ENCODE measurements at regions not wholly inside any gene's neighbourhood (a gene's known extent, or its start where the extent isn't known, plus 50 kb on each side); places are given as distances from the start of the nearest gene placed in this dataset.

- no peaks in the 10 kb centered on the region for H3K9me3 Mint-ChIP-seq
- no peaks in the 10 kb centered on the region for H3K36me3 ChIP-seq (ENCODE audit: control insufficient read depth, insufficient read depth, low read length)
- WGBS, 2 experiments (ENCODE audit: insufficient coverage in 1 of 2, insufficient read length in 1 of 2) = 66 to 84% methylated on average over 8 to 10 of the region's 10 CpGs
- H3K4me1 ChIP-seq (ENCODE audit: control insufficient read depth, insufficient read depth, low read length) = no peaks in the 10 kb centered on the region
- peak; percentile 46 for DNase-seq
- H3K9me3 ChIP-seq (ENCODE audit: control insufficient read depth, low read length) = no peaks in the 10 kb centered on the region
- H3K9ac ChIP-seq (ENCODE audit: extremely low read depth, low read length, poor library complexity, severe bottlenecking) = no peak overlapping the region
- H3K27ac Mint-ChIP-seq = no peak overlapping the region
- no peak overlapping the region for H3K4me3 ChIP-seq (ENCODE audit: low read length)
- H3K36me3 Mint-ChIP-seq (ENCODE audit: low read depth) = no peaks in the 10 kb centered on the region
- H3K27me3 Mint-ChIP-seq (ENCODE audit: insufficient read depth) = peaks cover 15% of the 10 kb centered on the region
- no peak overlapping the region for H3K27ac ChIP-seq (ENCODE audit: low read depth, low read length)
- TF ChIP-seq CTCF (conservative IDR thresholded peaks at IDR 0.05) = peak; percentile 37
- H3K27me3 ChIP-seq (ENCODE audit: control insufficient read depth, insufficient read depth, low read length, poor library complexity, severe bottlenecking) = no peaks in the 10 kb centered on the region
- peaks cover 16% of the 10 kb centered on the region for H3K4me1 Mint-ChIP-seq
- no peak overlapping the region for H3K4me3 Mint-ChIP-seq
These were observed 140.7 kb downstream of the NSG2 start for GRCh38 chr5:174186096-174186695.

- DNase-seq = peak; percentile 42
- H3K4me1 Mint-ChIP-seq = peaks cover 22% of the 10 kb centered on the region
These were observed 141.5 kb downstream of the NSG2 start for GRCh38 chr5:174187001-174187400.

DNA sequence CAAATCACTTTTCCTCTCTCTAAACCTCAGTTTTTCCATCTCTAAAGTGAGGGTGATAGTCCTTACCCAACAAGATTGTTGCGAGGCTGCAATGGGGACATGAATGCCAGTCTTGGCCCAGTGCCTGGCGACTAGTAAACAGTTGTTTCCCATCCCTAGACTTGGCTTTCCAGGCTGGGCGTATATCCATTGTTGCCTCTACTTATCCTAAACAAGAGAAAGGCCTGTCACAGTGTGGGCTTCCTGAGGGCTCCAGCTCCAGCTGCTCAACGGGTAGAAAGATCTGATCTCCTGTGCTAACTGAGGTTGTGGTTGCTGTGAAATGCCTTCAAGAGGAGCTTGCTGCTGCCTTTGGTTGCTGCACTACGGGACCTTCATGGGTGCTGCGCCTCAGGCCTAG is 142.0 kb downstream of the NSG2 start:
- H3K9me3 ChIP-seq (ENCODE audit: control insufficient read depth, low read length) = no peaks in the 10 kb centered on the region
- H3K9me3 Mint-ChIP-seq = no peaks in the 10 kb centered on the region
- no peaks in the 10 kb centered on the region for H3K4me1 ChIP-seq (ENCODE audit: control insufficient read depth, insufficient read depth, low read length)
- no peaks in the 10 kb centered on the region for H3K36me3 ChIP-seq (ENCODE audit: control insufficient read depth, insufficient read depth, low read length)
- WGBS, 2 experiments (ENCODE audit: insufficient coverage in 1 of 2, insufficient read length in 1 of 2) = 86 to 98% methylated on average over 5 to 6 of the region's 6 CpGs
- H3K4me1 Mint-ChIP-seq = peaks cover 25% of the 10 kb centered on the region
- no peaks in the 10 kb centered on the region for H3K27me3 ChIP-seq (ENCODE audit: control insufficient read depth, insufficient read depth, low read length, poor library complexity, severe bottlenecking)
- peaks cover 12% of the 10 kb centered on the region for H3K27me3 Mint-ChIP-seq (ENCODE audit: insufficient read depth)
- H3K9ac ChIP-seq (ENCODE audit: extremely low read depth, low read length, poor library complexity, severe bottlenecking) = no peak overlapping the region
- H3K4me3 Mint-ChIP-seq = no peak overlapping the region
- no peak overlapping the region for H3K4me3 ChIP-seq (ENCODE audit: low read length)
- H3K36me3 Mint-ChIP-seq (ENCODE audit: low read depth) = no peaks in the 10 kb centered on the region
- no peak overlapping the region for H3K27ac ChIP-seq (ENCODE audit: low read depth, low read length)
- H3K27ac Mint-ChIP-seq = no peak overlapping the region
- peak; percentile 14 for DNase-seq
- TF ChIP-seq CTCF (conservative IDR thresholded peaks at IDR 0.05) = no peak

More at GRCh38 chr5:174187001-174187400, 141.5 kb downstream of the NSG2 start:
- peaks cover 12% of the 10 kb centered on the region for H3K27me3 Mint-ChIP-seq (ENCODE audit: insufficient read depth)
- no peaks in the 10 kb centered on the region for H3K9me3 ChIP-seq (ENCODE audit: control insufficient read depth, low read length)
- H3K27ac Mint-ChIP-seq = no peak overlapping the region
- no peaks in the 10 kb centered on the region for H3K36me3 ChIP-seq (ENCODE audit: control insufficient read depth, insufficient read depth, low read length)
- H3K4me3 Mint-ChIP-seq = no peak overlapping the region
- 84 to 87% methylated on average over 5 to 7 of the region's 7 CpGs for WGBS, 2 experiments (ENCODE audit: insufficient coverage in 1 of 2, insufficient read length in 1 of 2)
- H3K27ac ChIP-seq (ENCODE audit: low read depth, low read length) = no peak overlapping the region
- H3K4me3 ChIP-seq (ENCODE audit: low read length) = no peak overlapping the region
- H3K27me3 ChIP-seq (ENCODE audit: control insufficient read depth, insufficient read depth, low read length, poor library complexity, severe bottlenecking) = no peaks in the 10 kb centered on the region
- no peak overlapping the region for H3K9ac ChIP-seq (ENCODE audit: extremely low read depth, low read length, poor library complexity, severe bottlenecking)
- no peaks in the 10 kb centered on the region for H3K4me1 ChIP-seq (ENCODE audit: control insufficient read depth, insufficient read depth, low read length)
- H3K36me3 Mint-ChIP-seq (ENCODE audit: low read depth) = no peaks in the 10 kb centered on the region
- no peak for TF ChIP-seq CTCF (conservative IDR thresholded peaks at IDR 0.05)
- H3K9me3 Mint-ChIP-seq = no peaks in the 10 kb centered on the region

Measured in endodermal cell (in vitro differentiated cells).